Neuronal stem cell (in vitro differentiated cells): ENCODE measurements at regions not wholly inside any gene's neighbourhood (a gene's known extent, or its start where the extent isn't known, plus 50 kb on each side); places are given as distances from the start of the nearest gene placed in this dataset.

ENCODE experiments used
- DNase-seq: peaks from one replicate; pipeline ENCODE4 v3.0.0-alpha.2; 2013; ENCODE audit warnings: low spot score
- H2AFZ ChIP-seq: one replicate; pipeline ENCODE4 v1.6.1; 2013; ENCODE audit warnings: mild to moderate bottlenecking, low read length, inconsistent platforms
- H2AK5ac ChIP-seq: 2 replicates; pipeline ENCODE4 v1.6.1; 2013; ENCODE audit warnings: low read depth, mild to moderate bottlenecking, inconsistent platforms, low read length, moderate library complexity, mixed read lengths
- H2BK120ac ChIP-seq: 2 replicates; pipeline ENCODE4 v1.6.1; 2013; ENCODE audit warnings: low read depth, mild to moderate bottlenecking, inconsistent platforms, low read length, moderate library complexity, mixed read lengths
- H2BK12ac ChIP-seq: one replicate; pipeline ENCODE4 v1.6.1; 2013; ENCODE audit warnings: low read length, inconsistent platforms
- H2BK15ac ChIP-seq: 2 replicates; pipeline ENCODE4 v1.6.1; 2013; ENCODE audit warnings: mild to moderate bottlenecking, low read length, inconsistent platforms, mixed read lengths
- H2BK5ac ChIP-seq: one replicate; pipeline ENCODE4 v1.6.1; 2013; ENCODE audit warnings: inconsistent platforms, mild to moderate bottlenecking, low read length, moderate library complexity
- H3K14ac ChIP-seq: one replicate; pipeline ENCODE4 v1.6.1; 2013; ENCODE audit warnings: low read length, inconsistent platforms
- H3K18ac ChIP-seq: 2 replicates; pipeline ENCODE4 v1.6.1; 2013; ENCODE audit warnings: low read length, inconsistent platforms
- H3K23ac ChIP-seq: 2 replicates; pipeline ENCODE4 v1.6.1; 2013; ENCODE audit warnings: low read depth, mild to moderate bottlenecking, mixed read lengths, low read length, inconsistent platforms; ENCODE audit not compliant: poor library complexity
- H3K27ac ChIP-seq: replicated peaks from 3 replicates; pipeline ENCODE4 v1.5.1; 2013; ENCODE audit warnings: low read length, inconsistent platforms
- H3K27me3 ChIP-seq, 3 experiments: 2 replicates each; pipeline ENCODE4 v1.6.1; 2013; ENCODE audit warnings: low read length in 3 of 3, mild to moderate bottlenecking in 2 of 3, inconsistent platforms in 1 of 3, low read depth in 1 of 3, mixed read lengths in 1 of 3, moderate library complexity in 1 of 3; ENCODE audit not compliant: control insufficient read depth in 3 of 3, insufficient read depth in 3 of 3
- H3K36me3 ChIP-seq, 2 donors: replicated peaks in 1 of 2; 2 replicates each; pipeline ENCODE4 v1.6.1; 2013; ENCODE audit warnings: low read length in 2 of 2; ENCODE audit not compliant: control insufficient read depth in 2 of 2, insufficient read depth in 2 of 2
- H3K4ac ChIP-seq: 2 replicates; pipeline ENCODE4 v1.6.1; 2013; ENCODE audit warnings: inconsistent platforms, mild to moderate bottlenecking, low read length, moderate library complexity
- H3K4me1 ChIP-seq, 2 donors: 1 replicate in 1 of 2; 2 replicates in 1 of 2; pipeline ENCODE4 v1.6.1; 2013; ENCODE audit warnings: low read length in 2 of 2, low read depth in 1 of 2; ENCODE audit not compliant: control insufficient read depth in 2 of 2, insufficient read depth in 1 of 2
- H3K4me2 ChIP-seq: one replicate; pipeline ENCODE4 v1.6.1; 2013; ENCODE audit warnings: mild to moderate bottlenecking, low read length, inconsistent platforms; ENCODE audit not compliant: insufficient read depth, poor library complexity, severe bottlenecking
- H3K4me3 ChIP-seq, 2 donors: 2 replicates each; pipeline ENCODE4 v1.5.1; 2013; ENCODE audit warnings: low read length in 2 of 2, mild to moderate bottlenecking in 2 of 2, inconsistent platforms in 1 of 2, moderate library complexity in 1 of 2
- H3K79me1 ChIP-seq: one replicate; pipeline ENCODE4 v1.6.1; 2013; ENCODE audit warnings: low read depth, mild to moderate bottlenecking, inconsistent platforms, low read length, moderate library complexity
- H3K9ac ChIP-seq: one replicate; pipeline ENCODE4 v1.6.1; 2013; ENCODE audit warnings: mild to moderate bottlenecking, low read depth, low read length, inconsistent platforms; ENCODE audit not compliant: poor library complexity
- H3K9me3 ChIP-seq, 2 donors: replicated peaks in 1 of 2; 2 replicates each; pipeline versions ENCODE3 to v1.6.1; 2013; ENCODE audit warnings: low read length in 2 of 2, mild to moderate bottlenecking in 2 of 2, inconsistent platforms in 1 of 2, low read depth in 1 of 2, mixed read lengths in 1 of 2, moderate library complexity in 1 of 2; ENCODE audit not compliant: control insufficient read depth in 2 of 2, insufficient read depth in 1 of 2
- H4K8ac ChIP-seq: one replicate; pipeline ENCODE4 v1.6.1; 2013; ENCODE audit warnings: low read depth, mild to moderate bottlenecking, inconsistent platforms, low read length, moderate library complexity
- H4K91ac ChIP-seq: one replicate; pipeline ENCODE4 v1.6.1; 2013; ENCODE audit warnings: low read length, low read depth, mild to moderate bottlenecking, inconsistent platforms; ENCODE audit not compliant: poor library complexity
- WGBS, 2 donors: extraction: QIAGEN DNeasy Blood & Tissue Kit; methylation state at CpG; one replicate each; pipeline ENCODE4 v1.1.7; 2013; ENCODE audit warnings: missing lambda C conversion rate in 2 of 2, mixed read lengths in 1 of 2; ENCODE audit not compliant: insufficient read length in 2 of 2, insufficient replicate concordance in 1 of 2; ENCODE audit errors: extremely low coverage in 2 of 2; 5-methylcytosine and 5-hydroxymethylcytosine counted together

DNA sequence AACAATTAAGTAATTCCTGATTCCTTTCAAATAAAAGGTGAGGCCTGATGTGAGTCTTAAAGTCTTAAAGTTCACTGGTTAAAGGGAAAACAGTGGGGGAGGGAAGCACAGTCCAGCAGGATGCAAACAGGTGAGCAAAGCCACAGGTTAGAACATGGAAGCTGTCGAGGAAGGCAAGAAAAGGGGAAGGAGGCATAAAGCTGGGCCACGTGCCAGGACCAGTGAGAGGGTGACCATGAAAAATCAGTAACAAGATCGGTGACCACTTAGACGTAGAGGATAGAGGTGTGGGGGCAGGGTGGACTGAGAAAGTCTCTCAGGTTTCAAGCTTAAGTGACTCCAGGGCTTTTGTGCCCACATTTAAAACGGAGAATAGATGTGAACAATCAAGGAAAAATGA, 231.3 kb downstream of the SETD4 start:
- no CpG with 5 or more reads among the region's 5 CpGs for WGBS, 2 donors

DNA sequence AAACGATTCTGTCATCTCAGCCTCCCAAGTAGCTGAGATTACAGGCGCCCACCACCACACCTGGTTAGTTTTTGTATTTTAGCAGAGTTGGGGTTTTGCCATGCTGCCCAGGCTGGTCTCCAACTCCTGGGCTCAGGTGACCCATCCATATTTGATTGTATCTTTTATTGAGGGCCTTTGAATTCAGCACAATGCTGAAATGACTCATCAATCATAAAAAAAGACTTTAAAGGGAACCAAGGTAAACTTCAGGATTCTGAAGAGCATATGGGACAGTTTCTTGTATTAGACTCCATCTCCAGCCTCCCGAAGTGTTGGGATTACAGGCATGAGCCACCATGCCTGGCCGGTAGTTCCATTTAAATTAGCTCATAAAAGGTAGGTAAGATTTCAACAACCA, 232.2 kb downstream of the SETD4 start:
- Histone ChIP-seq H2AK5ac (no peak overlapping the region), H3K18ac (no peak overlapping the region), H2BK15ac (no peak overlapping the region), H3K79me1 (no peaks in the 10 kb centered on the region), H3K27me3 (no peaks in the 10 kb centered on the region), H3K4ac (no peak overlapping the region), H3K4me3 (no peak overlapping the region), H2BK120ac (no peak overlapping the region), H3K4me2 (no peak overlapping the region), H3K9me3 (no peaks in the 10 kb centered on the region), H2AFZ (no peak overlapping the region), H4K91ac (no peak overlapping the region), H3K9ac (no peak overlapping the region), H3K4me1 (peaks cover 0 to 5% of the 10 kb centered on the region in 2 donors), H4K8ac (no peak overlapping the region), H3K14ac (no peak overlapping the region), H3K36me3 (no peaks in the 10 kb centered on the region), H3K23ac (no peak overlapping the region), H2BK5ac (no peak overlapping the region), H3K27ac (no peak overlapping the region), H2BK12ac (no peak overlapping the region)
- no peak for DNase-seq
- WGBS, 2 donors = no CpG with 5 or more reads among the region's 4 CpGs

More for the DNA sequence above, 231.3 kb downstream of the SETD4 start:
- no peak overlapping the region for H3K4me3 ChIP-seq
- H3K9me3 ChIP-seq = no peaks in the 10 kb centered on the region
- H3K18ac ChIP-seq = no peak overlapping the region
- H3K23ac ChIP-seq = no peak overlapping the region
- no peak overlapping the region for H3K4me2 ChIP-seq
- no peak overlapping the region for H4K91ac ChIP-seq
- no peaks in the 10 kb centered on the region for H3K79me1 ChIP-seq
- no peaks in the 10 kb centered on the region for H3K36me3 ChIP-seq
- no peak overlapping the region for H2BK15ac ChIP-seq
- H3K14ac ChIP-seq = no peak overlapping the region
- no peak overlapping the region for H3K27ac ChIP-seq
- H3K9ac ChIP-seq = no peak overlapping the region
- no peak overlapping the region for H3K4ac ChIP-seq
- H3K27me3 ChIP-seq = no peaks in the 10 kb centered on the region
- H2BK12ac ChIP-seq = no peak overlapping the region
- no peak overlapping the region for H2BK5ac ChIP-seq
- H2AFZ ChIP-seq = no peak overlapping the region
- no peak overlapping the region for H2AK5ac ChIP-seq
- peaks cover 0 to 5% of the 10 kb centered on the region in 2 donors for H3K4me1 ChIP-seq
- H2BK120ac ChIP-seq = no peak overlapping the region
- H4K8ac ChIP-seq = no peak overlapping the region
- DNase-seq = no peak

DNA sequence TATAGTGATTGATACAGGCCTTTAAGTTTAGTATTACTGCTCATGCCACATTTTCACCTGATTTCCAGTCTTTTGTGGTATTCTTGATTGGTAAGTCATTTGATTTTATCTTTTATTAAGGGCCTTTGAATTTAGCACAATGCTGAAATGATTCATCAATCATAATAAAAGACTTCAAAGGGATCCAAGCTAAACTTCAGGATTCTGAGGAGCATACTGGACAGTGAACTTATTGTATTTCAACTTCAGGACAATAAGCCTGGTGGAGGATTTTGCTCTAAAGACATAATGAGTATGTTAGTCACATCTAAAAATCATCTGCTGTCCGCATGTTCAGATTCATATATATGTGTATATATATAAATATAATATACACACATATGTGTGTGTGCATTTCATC, 233.3 kb downstream of the SETD4 start:
- no peak overlapping the region for H2BK15ac ChIP-seq
- H3K4me3 ChIP-seq = no peak overlapping the region
- H3K27ac ChIP-seq = no peak overlapping the region
- H3K4me2 ChIP-seq = no peak overlapping the region
- H3K27me3 ChIP-seq = no peaks in the 10 kb centered on the region
- no peak overlapping the region for H3K4ac ChIP-seq
- H3K79me1 ChIP-seq = no peaks in the 10 kb centered on the region
- no peak overlapping the region for H3K14ac ChIP-seq
- H2BK120ac ChIP-seq = no peak overlapping the region
- H4K91ac ChIP-seq = no peak overlapping the region
- no peak overlapping the region for H2AFZ ChIP-seq
- H3K36me3 ChIP-seq = no peaks in the 10 kb centered on the region
- no peak overlapping the region for H4K8ac ChIP-seq
- H3K23ac ChIP-seq = no peak overlapping the region
- WGBS, 2 donors = no CpG with 5 or more reads among the region's 1 CpG
- peaks cover 0 to 5% of the 10 kb centered on the region in 2 donors for H3K4me1 ChIP-seq
- no peak overlapping the region for H2BK12ac ChIP-seq
- no peak overlapping the region for H2AK5ac ChIP-seq
- DNase-seq = no peak
- H2BK5ac ChIP-seq = no peak overlapping the region
- H3K18ac ChIP-seq = no peak overlapping the region
- H3K9ac ChIP-seq = no peak overlapping the region
- H3K9me3 ChIP-seq = no peaks in the 10 kb centered on the region

GRCh38 chr21:35825370-35826353, 234.7 kb downstream of the SETD4 start:
- Histone ChIP-seq H3K9me3 (no peaks in the 10 kb centered on the region), H4K91ac (no peak overlapping the region), H2AFZ (no peak overlapping the region), H3K18ac (no peak overlapping the region), H3K27ac (no peak overlapping the region), H2BK15ac (no peak overlapping the region), H3K79me1 (no peaks in the 10 kb centered on the region), H2BK12ac (no peak overlapping the region), H2AK5ac (no peak overlapping the region), H4K8ac (no peak overlapping the region), H3K4me1 (peaks cover 0 to 5% of the 10 kb centered on the region in 2 donors), H3K23ac (no peak overlapping the region), H3K14ac (no peak overlapping the region), H3K36me3 (no peaks in the 10 kb centered on the region), H3K27me3 (no peaks in the 10 kb centered on the region), H3K4me3 (no peak overlapping the region), H3K4me2 (no peak overlapping the region), H3K4ac (no peak overlapping the region), H2BK5ac (no peak overlapping the region), H2BK120ac (no peak overlapping the region), H3K9ac (no peak overlapping the region)
- DNase-seq = no peak
- no CpG with 5 or more reads among the region's 8 CpGs for WGBS, 2 donors
